OCI-LY3 (cell line): ENCODE measurements at regions not wholly inside any gene's neighbourhood (a gene's known extent, or its start where the extent isn't known, plus 50 kb on each side); places are given as distances from the start of the nearest gene placed in this dataset.

ENCODE experiments used
- EZH2phosphoT487 ChIP-seq: fragments of 200-600 bp; shearing (Covaris generic); IDR thresholded peaks from 2 replicates; pipeline ENCODE4 v1.6.1; 2018; ENCODE audit warnings: antibody characterized with exemption, mixed run types, low read depth
- TF ChIP-seq, protein P1 (sequence below): fragments of 200-600, 300-600 bp; sonication (generic); IDR thresholded peaks from 2 replicates; pipeline ENCODE4 v1.5.1; 2014; ENCODE audit warnings: antibody characterized with exemption, low read length, low read depth

DNA sequence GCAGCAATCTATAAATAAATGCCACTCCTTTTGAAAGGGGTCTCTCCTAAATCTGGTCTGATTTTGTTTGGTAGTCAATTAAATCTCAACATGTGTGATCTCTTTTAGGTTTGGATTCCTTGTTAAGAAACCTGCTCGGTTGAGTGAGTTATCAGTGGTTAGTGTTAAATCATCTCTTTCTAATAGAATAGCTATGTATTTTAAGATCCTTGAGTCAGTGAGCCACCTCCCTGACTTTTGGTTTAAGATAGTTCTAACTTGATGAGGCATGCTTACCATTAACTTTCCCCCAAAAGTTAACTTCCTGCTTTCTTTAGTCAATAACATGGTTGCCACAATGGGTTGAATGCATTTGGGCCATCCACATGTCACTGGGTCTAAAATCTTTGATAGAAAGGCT lies 93.1 kb upstream of the OLFM3 start:
- TF ChIP-seq, protein P1, sequence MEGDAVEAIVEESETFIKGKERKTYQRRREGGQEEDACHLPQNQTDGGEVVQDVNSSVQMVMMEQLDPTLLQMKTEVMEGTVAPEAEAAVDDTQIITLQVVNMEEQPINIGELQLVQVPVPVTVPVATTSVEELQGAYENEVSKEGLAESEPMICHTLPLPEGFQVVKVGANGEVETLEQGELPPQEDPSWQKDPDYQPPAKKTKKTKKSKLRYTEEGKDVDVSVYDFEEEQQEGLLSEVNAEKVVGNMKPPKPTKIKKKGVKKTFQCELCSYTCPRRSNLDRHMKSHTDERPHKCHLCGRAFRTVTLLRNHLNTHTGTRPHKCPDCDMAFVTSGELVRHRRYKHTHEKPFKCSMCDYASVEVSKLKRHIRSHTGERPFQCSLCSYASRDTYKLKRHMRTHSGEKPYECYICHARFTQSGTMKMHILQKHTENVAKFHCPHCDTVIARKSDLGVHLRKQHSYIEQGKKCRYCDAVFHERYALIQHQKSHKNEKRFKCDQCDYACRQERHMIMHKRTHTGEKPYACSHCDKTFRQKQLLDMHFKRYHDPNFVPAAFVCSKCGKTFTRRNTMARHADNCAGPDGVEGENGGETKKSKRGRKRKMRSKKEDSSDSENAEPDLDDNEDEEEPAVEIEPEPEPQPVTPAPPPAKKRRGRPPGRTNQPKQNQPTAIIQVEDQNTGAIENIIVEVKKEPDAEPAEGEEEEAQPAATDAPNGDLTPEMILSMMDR = no peak
- no peak for TF ChIP-seq EZH2phosphoT487
